Psoas muscle (tissue), 7 donors: ENCODE measurements at regions not wholly inside any gene's neighbourhood (a gene's known extent, or its start where the extent isn't known, plus 50 kb on each side); places are given as distances from the start of the nearest gene placed in this dataset.

ENCODE experiments used
- ATAC-seq, 4 donors: fragments of 200-7000 bp; cut with Tn5 transposase; one replicate each; pipeline ENCODE4 v1.9.1; 2020; ENCODE audit warnings: moderate library complexity in 3 of 4, mild to moderate bottlenecking in 2 of 4
- DNase-seq, 2 donors: peaks; one replicate each; pipeline ENCODE4 v3.0.0-alpha.2; 2020
- H3K27ac ChIP-seq: fragments of 200-600 bp; one replicate; pipeline ENCODE4 v1.8.0; 2022
- H3K27me3 ChIP-seq, 3 donors: fragments of 200-600 bp in 1 of 3; one replicate each; pipeline versions ENCODE4 v1.6.1 to v1.8.0; 2013 to 2022; ENCODE audit warnings: low read length in 2 of 3, mild to moderate bottlenecking in 2 of 3, moderate library complexity in 1 of 3; ENCODE audit not compliant: insufficient read depth in 3 of 3
- H3K36me3 ChIP-seq, 2 donors: fragments of 200-600 bp in 1 of 2; one replicate each; pipeline versions ENCODE4 v1.6.1 to v1.8.0; 2013 to 2022; ENCODE audit warnings: low read depth in 1 of 2, mild to moderate bottlenecking in 1 of 2, moderate library complexity in 1 of 2; ENCODE audit not compliant: insufficient read depth in 1 of 2
- H3K4me1 ChIP-seq: fragments of 200-600 bp; one replicate; pipeline ENCODE4 v1.8.0; 2022
- H3K4me3 ChIP-seq: fragments of 200-600 bp; one replicate; pipeline ENCODE4 v1.8.0; 2022; ENCODE audit warnings: mild to moderate bottlenecking
- H3K9me3 ChIP-seq: fragments of 200-600 bp; one replicate; pipeline ENCODE4 v1.8.0; 2022
- WGBS, 3 donors: extraction: QIAGEN DNeasy Blood & Tissue Kit; methylation state at CpG; one replicate each; pipeline versions ENCODE4 v1.1.6 to v1.1.7; 2013; 5-methylcytosine and 5-hydroxymethylcytosine counted together
- intact Hi-C, 2 donors: fragments of 100-400 bp; cut with DNase I; formaldehyde crosslinking; loops; one replicate each; pipeline versions ENCODE4 v1.11.0 to v1.14.2; 2022
- TF ChIP-seq, protein P1 (sequence below): fragments of 200-600 bp; IDR thresholded peaks from one replicate; pipeline ENCODE4 v1.8.0; 2022; ENCODE audit warnings: antibody characterized with exemption
- donor health status: healthy with polysubstance abuse.
- donor health status: DM: no; HTN: no; CAD: no; lungs with moderate emphysema.
- donor health status: Bipolar disorder and iron deficiency.
- donor health status: healthy.
- donor health status: DM: yes; HTN: yes; CAD: no.
- donor health status: DM: no; HTN: no; CAD: no.
- donor health status: DM: yes; HTN: yes; CAD: no.

GRCh38 chr5:28156981-28157380, 1118.6 kb upstream of the CDH9 start:
- no peak for ATAC-seq
- Histone ChIP-seq H3K4me1 (no peaks in the 10 kb centered on the region), H3K9me3 (no peaks in the 10 kb centered on the region), H3K27me3 (no peaks in the 10 kb centered on the region), H3K27ac (no peak overlapping the region), H3K4me3 (no peak overlapping the region), H3K36me3 (no peaks in the 10 kb centered on the region)
- TF ChIP-seq, protein P1, sequence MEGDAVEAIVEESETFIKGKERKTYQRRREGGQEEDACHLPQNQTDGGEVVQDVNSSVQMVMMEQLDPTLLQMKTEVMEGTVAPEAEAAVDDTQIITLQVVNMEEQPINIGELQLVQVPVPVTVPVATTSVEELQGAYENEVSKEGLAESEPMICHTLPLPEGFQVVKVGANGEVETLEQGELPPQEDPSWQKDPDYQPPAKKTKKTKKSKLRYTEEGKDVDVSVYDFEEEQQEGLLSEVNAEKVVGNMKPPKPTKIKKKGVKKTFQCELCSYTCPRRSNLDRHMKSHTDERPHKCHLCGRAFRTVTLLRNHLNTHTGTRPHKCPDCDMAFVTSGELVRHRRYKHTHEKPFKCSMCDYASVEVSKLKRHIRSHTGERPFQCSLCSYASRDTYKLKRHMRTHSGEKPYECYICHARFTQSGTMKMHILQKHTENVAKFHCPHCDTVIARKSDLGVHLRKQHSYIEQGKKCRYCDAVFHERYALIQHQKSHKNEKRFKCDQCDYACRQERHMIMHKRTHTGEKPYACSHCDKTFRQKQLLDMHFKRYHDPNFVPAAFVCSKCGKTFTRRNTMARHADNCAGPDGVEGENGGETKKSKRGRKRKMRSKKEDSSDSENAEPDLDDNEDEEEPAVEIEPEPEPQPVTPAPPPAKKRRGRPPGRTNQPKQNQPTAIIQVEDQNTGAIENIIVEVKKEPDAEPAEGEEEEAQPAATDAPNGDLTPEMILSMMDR, result no peak
- DNase-seq, result no peak
- 84 to 87% (median 85%) methylated on average over 6 of the region's 6 CpGs for WGBS, 3 donors
- intact Hi-C loops, result loop anchor here in 1 of 2 donors (1.0 kb wide), 1 partner anchor 11 kb away; no protein-coding TSS in a partner anchor

- no peaks in the 10 kb centered on the region for H3K27me3 ChIP-seq
- H3K27ac ChIP-seq, result no peak overlapping the region
- H3K36me3 ChIP-seq, result no peaks in the 10 kb centered on the region
- TF ChIP-seq, protein P1, result no peak
- no peak overlapping the region for H3K4me3 ChIP-seq
- H3K4me1 ChIP-seq, result no peaks in the 10 kb centered on the region
- 85 to 94% (median 85%) methylated on average over 1 of the region's 1 CpG for WGBS, 3 donors
- H3K9me3 ChIP-seq, result no peaks in the 10 kb centered on the region
- ATAC-seq (no peak), DNase-seq (no peak)
- intact Hi-C loops, result no loop called here
Measured at GRCh38 chr5:28143519-28143918, 1105.1 kb upstream of the CDH9 start.

DNA sequence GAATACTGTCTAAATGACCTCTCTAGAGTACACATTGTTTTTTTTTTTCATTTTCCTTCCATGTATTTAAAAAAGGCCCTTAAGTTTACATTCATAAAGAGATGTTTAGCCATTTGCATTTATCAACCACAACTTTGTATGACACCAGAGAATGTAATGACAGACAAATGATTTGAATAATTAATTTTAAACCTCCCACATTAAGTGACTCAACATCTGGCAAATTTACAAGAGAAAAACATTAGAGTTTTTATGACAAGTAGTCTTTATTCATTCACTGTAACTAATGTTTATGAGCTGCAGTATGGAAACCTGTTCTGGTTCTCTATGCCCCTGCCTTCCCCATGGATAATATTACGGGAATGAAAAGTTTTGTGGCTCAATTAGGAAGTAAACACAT, 1093.8 kb upstream of the CDH9 start:
- no peaks in the 10 kb centered on the region for H3K4me1 ChIP-seq
- DNase-seq, result no peak
- no peak overlapping the region for H3K4me3 ChIP-seq
- no peak overlapping the region for H3K27ac ChIP-seq
- no peaks in the 10 kb centered on the region for H3K9me3 ChIP-seq
- WGBS, 3 donors, result 25 to 30% (median 29%) methylated on average over 1 of the region's 1 CpG
- no peak for ATAC-seq
- TF ChIP-seq, protein P1, result no peak
- H3K27me3 ChIP-seq, result no peaks in the 10 kb centered on the region
- intact Hi-C loops, result no loop called here
- H3K36me3 ChIP-seq, result no peaks in the 10 kb centered on the region

GRCh38 chr5:28117691-28118090, 1079.3 kb upstream of the CDH9 start:
- H3K4me1 ChIP-seq, result no peaks in the 10 kb centered on the region
- no peak for DNase-seq
- no peaks in the 10 kb centered on the region for H3K27me3 ChIP-seq
- H3K9me3 ChIP-seq, result no peaks in the 10 kb centered on the region
- intact Hi-C loops, result no loop called here
- no peaks in the 10 kb centered on the region for H3K36me3 ChIP-seq
- no peak overlapping the region for H3K27ac ChIP-seq
- ATAC-seq, result no peak
- no peak overlapping the region for H3K4me3 ChIP-seq
- TF ChIP-seq, protein P1, result no peak

GRCh38 chr5:28117273-28117672, 1078.9 kb upstream of the CDH9 start:
- DNase-seq, result no peak
- H3K4me3 ChIP-seq, result no peak overlapping the region
- no peaks in the 10 kb centered on the region for H3K27me3 ChIP-seq
- H3K27ac ChIP-seq, result no peak overlapping the region
- no peaks in the 10 kb centered on the region for H3K36me3 ChIP-seq
- ATAC-seq, result no peak
- WGBS, 3 donors, result 59 to 64% (median 59%) methylated on average over 2 of the region's 2 CpGs
- intact Hi-C loops, result no loop called here
- TF ChIP-seq, protein P1, result no peak
- H3K9me3 ChIP-seq, result no peaks in the 10 kb centered on the region
- H3K4me1 ChIP-seq, result no peaks in the 10 kb centered on the region
